ENCODE measurements at regions not wholly inside any gene's neighbourhood (a gene's known extent, or its start where the extent isn't known, plus 50 kb on each side); places are given as distances from the start of the nearest gene placed in this dataset.
A peak's percentile ranks its signal among the peaks of the same experiment; 100 is the strongest.

GRCh38 chr6:145267076-145267867 is 468.0 kb downstream of the EPM2A start (continued):
- TF ChIP-seq CSRNP2 (CRISPR knock-in tag; conservative IDR thresholded peaks at IDR 0.05; ENCODE audit: low read depth) (no peak), ZSCAN21 (CRISPR knock-in tag; IDR thresholded peaks at IDR 0.05; ENCODE audit: borderline replicate concordance) (peak; percentile 42; the same call in 1 of the 2 replicates), RBAK (CRISPR knock-in tag; IDR thresholded peaks at IDR 0.05) (peak; percentile 68), ZBTB21 (CRISPR knock-in tag; IDR thresholded peaks at IDR 0.05) (peak; percentile 61; the same call in 1 of the 2 replicates), ZBTB2 (CRISPR knock-in tag; IDR thresholded peaks at IDR 0.05; ENCODE audit: low read depth) (no peak), ZNF770 (CRISPR knock-in tag; IDR thresholded peaks at IDR 0.05) (peak; percentile 31; the same call in 1 of the 2 replicates), ZNF296 (CRISPR knock-in tag; conservative IDR thresholded peaks at IDR 0.05) (no peak), MZF1 (CRISPR knock-in tag; IDR thresholded peaks at IDR 0.05; ENCODE audit: borderline replicate concordance) (no peak), ZNF777 (CRISPR knock-in tag; IDR thresholded peaks at IDR 0.05) (peak; percentile 45), ZNF850 (CRISPR knock-in tag; conservative IDR thresholded peaks at IDR 0.05) (no peak), ZNF343 (CRISPR knock-in tag; IDR thresholded peaks at IDR 0.05) (peak; percentile 86), GFI1 (CRISPR knock-in tag; IDR thresholded peaks at IDR 0.05; ENCODE audit: borderline replicate concordance) (peak; percentile 96), NKX3-1 (CRISPR knock-in tag; IDR thresholded peaks at IDR 0.05) (peak; percentile 94), GMEB1 (CRISPR knock-in tag; IDR thresholded peaks at IDR 0.05; ENCODE audit: borderline replicate concordance) (peak; percentile 64; the same call in 1 of the 2 replicates), ZUFSP (CRISPR knock-in tag; IDR thresholded peaks at IDR 0.05; ENCODE audit: borderline replicate concordance) (no peak), ZNF331 (CRISPR knock-in tag; IDR thresholded peaks at IDR 0.05) (peak; percentile 97), CBX1 (IDR thresholded peaks at IDR 0.05; ENCODE audit: low read depth) (peak; percentile 33), ZBTB25 (CRISPR knock-in tag; IDR thresholded peaks at IDR 0.05) (peak; percentile 61)

Data from HepG2 (cell line).